ENCODE measurements at regions not wholly inside any gene's neighbourhood (a gene's known extent, or its start where the extent isn't known, plus 50 kb on each side); places are given as distances from the start of the nearest gene placed in this dataset.
"Not testable (repeated sequence)": the region's sequence is repeated elsewhere in the genome, so short reads cannot be mapped to it uniquely, and the experiment has no call there.

DNA sequence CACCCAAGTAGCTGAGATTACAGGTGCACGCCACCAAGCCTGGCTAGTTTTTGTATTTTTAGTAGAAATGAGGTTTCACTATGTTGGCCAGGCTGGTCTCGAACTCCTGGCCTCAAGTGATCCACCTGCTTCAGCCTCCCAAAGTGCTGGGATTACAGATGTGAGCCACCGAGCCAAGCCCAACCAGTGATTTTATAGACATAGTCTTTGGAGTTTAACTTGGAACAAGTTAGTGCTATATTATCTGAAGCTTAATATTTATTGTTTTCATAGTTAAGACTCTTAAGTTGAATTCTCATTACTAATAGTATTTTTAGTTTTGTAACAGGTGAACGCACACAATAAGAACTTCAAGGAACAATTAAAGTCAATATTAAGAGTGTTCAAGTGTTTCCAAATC, 122.1 kb downstream of the SPAG6 start:
- DNase-seq (ENCODE audit: low spot score), result not testable (repeated sequence)

DNA sequence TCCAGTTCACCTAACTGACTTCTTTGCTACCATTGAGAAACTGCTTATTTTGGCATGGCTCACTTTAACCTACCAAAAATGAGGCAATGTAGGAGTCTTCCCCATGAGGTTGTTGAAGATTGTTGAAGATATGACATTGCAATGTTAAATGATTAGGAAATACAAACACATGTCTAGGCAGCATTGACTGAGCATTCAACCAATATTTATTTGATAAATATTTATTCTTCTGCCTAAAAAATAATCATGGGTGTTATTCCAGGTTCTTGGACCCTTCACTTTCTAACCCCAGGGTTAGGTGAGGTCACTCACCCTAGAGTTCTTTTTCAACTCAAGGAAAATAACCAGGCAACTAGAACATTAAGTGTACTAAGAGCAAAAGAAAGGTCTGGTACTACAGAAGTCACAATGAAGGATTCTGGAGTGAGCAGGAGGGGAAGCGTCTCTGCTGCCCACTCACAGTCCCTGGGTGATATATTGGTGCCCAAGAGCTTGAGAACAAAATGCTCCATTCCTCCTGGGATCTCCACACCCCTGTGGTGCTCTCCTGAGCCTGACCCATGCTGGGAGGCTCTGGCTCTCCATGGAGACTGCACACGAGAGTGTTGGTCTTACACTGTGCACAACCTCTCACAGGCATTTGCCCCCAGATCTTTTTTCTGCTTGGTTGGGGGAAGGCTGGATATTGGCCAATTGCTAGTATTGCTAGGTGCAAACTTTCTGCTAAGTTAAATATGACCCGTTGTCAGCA, 123.4 kb downstream of the SPAG6 start:
- DNase-seq (ENCODE audit: low spot score), result no peak

DNA sequence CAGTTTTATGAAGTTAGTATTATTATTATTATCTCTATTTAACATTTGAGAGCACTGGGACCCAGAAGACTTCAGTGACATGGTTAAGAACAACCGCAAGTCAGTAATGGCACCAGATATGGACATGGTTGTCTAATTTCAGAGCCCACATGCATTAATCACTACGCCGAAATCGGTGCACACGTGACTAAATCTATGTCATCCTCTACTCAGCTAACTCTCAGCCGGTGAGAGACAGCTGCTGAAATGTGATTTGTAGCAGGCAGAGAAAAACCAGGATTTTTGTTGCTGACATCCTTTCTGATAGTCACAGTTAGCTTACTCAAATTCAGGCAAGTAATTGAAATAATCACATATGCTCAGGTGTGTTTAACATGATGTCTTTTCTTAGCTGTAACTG, 127.7 kb downstream of the SPAG6 start:
- DNase-seq (ENCODE audit: low spot score), result no peak

DNA sequence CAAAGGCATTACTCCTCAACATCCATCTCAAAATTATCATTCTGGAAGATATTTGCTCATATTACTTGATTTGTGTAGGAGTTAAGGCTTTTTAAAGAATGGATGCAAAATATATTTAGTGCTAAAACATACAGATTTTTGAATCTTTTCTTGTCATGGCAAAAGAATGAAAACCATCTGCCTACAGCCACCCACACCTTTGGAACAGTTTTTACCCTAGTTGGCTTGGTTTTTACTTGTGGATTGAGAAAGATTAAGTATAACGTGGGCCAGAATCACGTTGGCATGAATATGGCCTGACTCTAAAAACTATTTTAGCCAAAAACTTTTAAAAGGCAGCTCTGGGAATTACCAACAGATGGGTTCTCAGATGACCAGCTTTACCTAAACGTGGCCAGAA, 128.2 kb downstream of the SPAG6 start:
- no peak for DNase-seq (ENCODE audit: low spot score)

DNA sequence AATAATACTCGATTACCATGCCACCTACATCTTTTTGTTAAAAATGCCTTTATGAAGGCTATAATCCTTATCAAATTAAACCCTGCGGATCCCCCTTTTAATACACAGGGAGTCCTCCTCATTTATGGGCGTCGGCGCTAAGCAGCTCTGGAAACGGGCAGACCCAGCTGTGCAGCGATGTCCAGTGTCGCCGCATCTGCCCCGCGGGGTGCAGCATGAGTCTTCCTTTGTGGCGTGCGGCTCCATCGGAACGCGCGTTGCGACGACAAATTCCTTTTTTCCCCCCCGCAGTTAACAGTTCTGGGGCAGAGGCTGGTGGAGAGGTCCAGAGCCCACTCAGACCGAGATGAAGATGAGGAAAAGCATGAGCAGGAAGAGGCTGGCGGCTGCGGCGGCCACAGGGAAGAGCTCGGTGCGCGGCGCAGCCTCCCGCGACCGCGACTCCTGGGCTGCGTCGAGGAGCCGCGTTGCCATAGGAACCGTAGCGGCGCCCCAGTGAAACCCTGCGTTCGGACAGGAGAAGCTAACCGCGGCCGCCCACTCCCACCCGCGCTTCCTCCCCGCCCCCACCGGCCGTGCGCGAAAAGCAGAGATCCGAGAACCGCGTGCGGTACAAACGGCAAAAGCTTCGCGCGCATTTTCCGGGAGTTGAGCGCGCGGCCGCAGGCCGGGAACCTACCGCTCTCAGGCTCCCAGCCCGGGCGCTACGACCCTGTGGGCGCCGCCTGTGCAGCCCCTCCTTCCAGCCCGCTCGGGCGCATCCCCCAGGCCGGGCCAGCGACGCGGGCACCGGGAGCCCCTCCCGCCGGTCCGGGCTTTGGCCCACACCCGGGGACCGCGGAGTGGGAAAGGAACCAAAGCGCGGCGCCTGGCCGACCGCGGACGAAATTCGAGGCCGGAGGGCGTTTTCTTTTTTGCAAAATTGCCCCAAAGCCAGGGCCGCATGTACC, 130.6 kb downstream of the SPAG6 start:
- peak; percentile 58 for DNase-seq (ENCODE audit: low spot score)

DNA sequence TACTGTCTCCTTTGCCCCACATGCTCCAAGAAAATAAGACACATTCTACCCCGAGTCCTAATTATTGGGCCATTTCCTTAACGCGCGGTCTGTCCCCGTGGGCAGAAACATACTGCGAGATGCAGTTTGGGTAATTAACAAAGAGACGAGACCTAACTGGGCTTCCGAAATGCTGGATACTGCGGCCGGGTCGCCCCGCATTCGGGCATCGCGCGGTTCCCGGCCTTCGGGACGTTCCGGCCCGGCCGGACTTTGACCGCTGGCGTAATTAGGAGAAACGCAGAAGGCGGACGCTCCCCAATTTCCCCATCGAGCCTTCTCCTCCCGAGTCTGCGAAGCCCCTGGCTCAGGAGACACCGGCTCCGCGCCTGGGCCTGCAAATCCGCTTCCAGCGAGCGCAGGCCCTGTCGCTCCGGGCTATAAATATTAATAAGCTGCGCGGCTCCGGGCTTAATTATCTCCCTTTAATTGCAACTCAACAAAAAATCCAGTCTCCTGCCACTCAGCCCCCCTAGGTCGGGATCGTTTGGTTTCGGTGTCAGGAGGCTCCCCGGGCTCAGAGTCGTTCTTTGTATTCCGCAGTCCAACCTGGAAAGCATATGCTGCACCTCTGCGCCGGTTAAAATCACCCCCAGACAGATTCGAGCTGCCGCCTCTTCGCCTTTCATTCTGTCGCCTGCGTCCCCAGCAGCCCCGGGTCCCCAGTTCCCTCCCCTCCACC, 131.5 kb downstream of the SPAG6 start:
- no peak for DNase-seq (ENCODE audit: low spot score)

DNA sequence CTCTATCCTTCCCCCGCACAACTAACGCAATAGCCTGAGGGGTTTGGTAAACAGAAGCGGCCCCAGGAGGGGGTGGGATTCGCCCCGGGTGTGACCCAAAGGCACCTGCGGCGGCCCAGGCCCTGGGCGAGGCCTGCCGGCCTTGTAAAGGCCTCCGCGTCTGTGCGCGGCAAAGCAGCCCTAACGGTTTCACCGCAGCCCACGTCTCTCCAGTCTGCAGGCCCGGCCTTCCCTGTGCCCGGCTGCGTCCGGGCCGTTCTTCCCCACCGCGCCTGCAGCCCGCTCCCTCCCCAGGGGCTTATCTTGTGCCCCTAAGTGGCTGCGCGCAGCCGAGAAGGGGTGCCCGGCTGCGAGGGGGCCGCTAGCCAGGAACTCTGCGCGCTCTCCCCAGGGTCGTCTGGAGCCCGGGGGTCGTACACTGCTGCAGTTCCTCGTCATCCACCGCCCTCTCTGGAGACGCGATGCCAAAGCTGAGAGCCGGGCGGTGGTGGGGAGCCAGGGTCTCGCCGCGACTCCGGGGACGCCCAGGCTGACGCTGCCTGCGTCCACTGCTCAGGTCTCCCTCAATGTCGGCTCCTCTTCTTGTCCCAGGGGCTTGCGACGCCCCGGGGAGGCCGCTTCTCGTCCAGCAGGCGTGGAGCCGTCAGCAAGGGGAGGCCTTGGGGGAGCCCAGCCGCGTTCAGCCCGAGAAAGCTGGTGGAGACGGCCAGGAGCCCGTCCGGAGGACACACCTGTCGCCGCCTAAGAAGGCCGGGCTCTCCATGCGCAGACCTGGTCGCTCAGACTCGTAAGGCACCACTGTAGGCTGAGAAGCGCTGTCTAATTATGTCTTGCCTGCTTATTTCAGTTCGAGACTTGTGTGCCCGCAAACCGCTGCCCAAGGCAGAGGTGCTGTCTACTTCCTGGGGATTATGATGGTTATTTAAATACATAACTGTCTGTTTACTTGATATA, 132.3 kb downstream of the SPAG6 start:
- DNase-seq (ENCODE audit: low spot score), result no peak

DNA sequence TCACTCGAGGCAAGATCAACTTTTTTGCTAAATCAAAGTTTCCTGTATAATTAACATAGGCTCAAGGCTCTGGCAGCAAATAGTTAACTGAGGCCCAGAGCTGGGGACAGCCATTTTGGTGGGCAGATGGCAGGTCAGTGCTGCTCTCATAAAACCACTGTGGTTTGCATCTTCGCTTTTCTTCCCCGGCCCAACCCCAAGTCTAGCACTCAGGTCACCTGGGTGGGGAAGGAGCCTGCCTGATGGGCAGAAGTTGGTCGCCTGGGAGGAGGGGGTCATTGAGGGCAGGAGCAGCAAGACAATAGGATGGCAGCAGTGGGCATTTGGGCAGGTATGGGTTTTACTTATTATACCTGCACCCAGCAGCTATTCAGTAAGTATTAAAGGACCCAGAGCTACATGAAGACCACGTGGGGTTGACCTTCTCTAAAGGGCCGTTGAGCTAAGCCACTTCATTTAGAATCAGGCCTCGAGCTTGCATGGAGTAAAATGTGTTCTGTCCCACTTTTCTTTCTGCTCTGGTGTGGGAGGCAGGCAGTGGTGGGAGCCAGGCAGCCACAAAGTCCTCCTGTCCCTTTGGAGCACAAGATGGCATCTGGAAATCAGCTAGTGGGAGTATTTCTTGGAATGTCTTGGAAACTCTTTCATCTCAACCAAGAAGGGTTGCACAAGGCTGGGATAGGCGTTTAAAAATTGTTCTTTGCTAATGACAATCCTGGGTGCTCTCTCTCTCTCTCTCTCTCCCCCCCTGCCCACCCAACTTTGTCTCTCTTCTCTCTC, 133.4 kb downstream of the SPAG6 start:
- DNase-seq (ENCODE audit: low spot score), result no peak

DNA sequence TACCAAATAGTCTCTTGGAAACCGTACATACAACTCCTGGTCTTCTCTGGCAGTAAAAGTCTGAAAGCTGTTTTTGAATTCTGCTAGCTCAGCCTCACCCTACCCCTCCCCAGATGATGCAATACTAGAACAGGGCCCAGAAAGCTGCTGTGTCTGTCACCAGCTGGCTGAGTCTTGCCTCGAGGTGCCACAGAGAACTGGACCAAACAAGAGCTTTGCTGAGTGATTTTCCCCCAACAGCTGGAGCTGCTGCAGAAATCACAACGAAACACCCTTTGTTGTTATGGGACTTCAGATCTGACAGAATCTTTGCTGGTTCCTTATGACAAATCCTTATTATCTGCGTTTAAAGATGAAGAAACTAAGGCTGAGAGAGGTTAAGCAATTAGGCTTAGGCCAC, 134.1 kb downstream of the SPAG6 start:
- peak; percentile 87 for DNase-seq (ENCODE audit: low spot score)

DNA sequence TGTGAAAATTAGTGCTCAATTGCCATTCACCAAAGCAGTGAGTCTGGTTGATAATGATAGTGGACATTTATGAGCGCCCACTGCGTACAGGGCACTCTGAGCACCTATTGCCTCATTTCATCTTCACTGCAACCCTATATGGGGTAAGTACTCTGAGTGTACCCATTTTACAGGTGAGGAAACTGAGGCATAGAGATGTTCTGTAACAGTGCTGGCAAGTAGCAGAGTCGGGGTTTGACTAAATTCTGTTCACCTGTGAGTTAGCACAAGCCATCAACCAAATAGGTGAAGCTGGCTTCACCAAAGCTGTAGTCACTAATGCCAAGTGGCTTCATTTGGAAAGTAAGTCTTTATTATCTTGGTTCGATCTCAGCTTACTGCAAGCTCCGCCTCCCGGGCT, 135.8 kb downstream of the SPAG6 start:
- no peak for DNase-seq (ENCODE audit: low spot score)

DNA sequence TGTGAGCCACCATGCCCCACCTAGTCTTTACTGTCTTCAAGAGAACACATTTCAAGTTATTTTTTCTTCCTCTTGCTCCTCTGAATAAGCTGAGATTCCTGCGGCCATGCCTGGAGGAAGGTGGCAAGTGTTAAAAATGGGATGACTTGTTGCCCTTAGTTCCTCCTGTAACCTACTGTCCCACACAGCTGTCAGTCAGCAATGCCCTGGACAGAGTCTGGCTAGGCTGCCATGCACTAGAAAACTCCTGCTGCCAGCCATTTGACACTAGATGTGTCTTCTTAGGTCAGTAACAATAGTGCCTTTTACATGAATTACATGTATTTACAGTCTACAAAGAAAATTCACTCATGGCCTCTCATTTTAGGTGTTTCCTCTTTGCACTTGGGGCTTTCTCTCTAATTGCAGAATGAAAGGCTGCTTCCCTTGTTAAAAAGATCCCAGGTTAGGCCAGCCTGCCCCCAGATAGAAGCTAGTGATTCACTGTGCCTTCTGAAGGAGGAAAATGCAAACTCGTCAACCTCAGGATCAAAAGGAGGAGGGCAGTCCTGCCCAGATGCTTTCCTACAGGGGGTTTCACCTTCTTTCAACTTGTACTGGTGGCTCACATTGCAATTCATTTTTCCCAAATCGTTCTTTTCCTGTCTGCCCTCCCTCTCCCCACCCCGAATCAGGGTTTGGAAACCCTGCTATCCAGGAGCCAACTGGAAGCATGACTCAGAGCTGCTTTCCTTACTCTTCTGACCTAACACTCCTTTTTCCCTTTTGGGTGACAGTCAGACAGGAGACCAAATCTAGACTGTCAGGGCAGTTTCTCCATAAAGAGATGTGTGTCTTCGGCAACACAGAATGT, 136.6 kb downstream of the SPAG6 start:
- DNase-seq (ENCODE audit: low spot score), result no peak

DNA sequence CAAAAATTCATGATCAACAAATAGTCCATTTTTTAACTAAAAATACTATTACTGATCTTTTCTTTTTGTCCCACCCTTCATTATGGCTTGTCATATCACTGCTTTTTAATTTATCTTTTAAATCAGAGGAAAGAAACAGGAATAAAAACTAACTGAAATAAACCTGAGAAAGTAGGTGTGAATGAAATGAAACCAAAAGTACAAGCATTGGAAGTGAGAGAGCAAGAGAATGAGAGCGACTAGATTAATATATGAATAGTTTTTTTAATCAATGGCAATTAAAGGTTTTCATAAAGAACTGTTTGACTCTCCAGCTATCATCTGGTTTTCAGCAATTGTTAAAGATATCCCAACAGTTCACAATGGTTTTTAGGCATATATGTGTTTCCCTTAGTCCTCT, 137.8 kb downstream of the SPAG6 start:
- DNase-seq (ENCODE audit: low spot score), result no peak
